ENCODE measurements at regions not wholly inside any gene's neighbourhood (a gene's known extent, or its start where the extent isn't known, plus 50 kb on each side); places are given as distances from the start of the nearest gene placed in this dataset.

DNA sequence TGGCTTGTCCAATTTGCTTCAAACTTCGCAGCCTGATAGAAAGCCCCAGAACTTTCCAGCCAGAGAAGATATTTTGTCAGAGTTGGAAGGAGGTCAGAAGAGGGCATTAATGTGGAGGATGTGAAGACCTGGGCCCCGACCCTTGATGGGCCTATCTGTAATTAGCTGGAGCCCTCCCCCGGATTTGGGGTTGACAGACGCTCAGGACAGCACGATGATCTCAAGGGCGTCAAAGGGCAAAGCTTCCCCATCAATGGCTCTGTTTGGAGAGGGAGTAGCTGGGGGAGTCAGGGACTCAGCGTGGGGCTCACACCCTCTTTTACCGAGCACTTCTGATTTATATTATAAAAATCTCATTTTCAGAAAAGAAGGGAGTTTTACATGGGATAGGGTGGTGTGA, 59.0 kb upstream of the PPP2R3B start (continued):
- TF ChIP-seq, protein P1, sequence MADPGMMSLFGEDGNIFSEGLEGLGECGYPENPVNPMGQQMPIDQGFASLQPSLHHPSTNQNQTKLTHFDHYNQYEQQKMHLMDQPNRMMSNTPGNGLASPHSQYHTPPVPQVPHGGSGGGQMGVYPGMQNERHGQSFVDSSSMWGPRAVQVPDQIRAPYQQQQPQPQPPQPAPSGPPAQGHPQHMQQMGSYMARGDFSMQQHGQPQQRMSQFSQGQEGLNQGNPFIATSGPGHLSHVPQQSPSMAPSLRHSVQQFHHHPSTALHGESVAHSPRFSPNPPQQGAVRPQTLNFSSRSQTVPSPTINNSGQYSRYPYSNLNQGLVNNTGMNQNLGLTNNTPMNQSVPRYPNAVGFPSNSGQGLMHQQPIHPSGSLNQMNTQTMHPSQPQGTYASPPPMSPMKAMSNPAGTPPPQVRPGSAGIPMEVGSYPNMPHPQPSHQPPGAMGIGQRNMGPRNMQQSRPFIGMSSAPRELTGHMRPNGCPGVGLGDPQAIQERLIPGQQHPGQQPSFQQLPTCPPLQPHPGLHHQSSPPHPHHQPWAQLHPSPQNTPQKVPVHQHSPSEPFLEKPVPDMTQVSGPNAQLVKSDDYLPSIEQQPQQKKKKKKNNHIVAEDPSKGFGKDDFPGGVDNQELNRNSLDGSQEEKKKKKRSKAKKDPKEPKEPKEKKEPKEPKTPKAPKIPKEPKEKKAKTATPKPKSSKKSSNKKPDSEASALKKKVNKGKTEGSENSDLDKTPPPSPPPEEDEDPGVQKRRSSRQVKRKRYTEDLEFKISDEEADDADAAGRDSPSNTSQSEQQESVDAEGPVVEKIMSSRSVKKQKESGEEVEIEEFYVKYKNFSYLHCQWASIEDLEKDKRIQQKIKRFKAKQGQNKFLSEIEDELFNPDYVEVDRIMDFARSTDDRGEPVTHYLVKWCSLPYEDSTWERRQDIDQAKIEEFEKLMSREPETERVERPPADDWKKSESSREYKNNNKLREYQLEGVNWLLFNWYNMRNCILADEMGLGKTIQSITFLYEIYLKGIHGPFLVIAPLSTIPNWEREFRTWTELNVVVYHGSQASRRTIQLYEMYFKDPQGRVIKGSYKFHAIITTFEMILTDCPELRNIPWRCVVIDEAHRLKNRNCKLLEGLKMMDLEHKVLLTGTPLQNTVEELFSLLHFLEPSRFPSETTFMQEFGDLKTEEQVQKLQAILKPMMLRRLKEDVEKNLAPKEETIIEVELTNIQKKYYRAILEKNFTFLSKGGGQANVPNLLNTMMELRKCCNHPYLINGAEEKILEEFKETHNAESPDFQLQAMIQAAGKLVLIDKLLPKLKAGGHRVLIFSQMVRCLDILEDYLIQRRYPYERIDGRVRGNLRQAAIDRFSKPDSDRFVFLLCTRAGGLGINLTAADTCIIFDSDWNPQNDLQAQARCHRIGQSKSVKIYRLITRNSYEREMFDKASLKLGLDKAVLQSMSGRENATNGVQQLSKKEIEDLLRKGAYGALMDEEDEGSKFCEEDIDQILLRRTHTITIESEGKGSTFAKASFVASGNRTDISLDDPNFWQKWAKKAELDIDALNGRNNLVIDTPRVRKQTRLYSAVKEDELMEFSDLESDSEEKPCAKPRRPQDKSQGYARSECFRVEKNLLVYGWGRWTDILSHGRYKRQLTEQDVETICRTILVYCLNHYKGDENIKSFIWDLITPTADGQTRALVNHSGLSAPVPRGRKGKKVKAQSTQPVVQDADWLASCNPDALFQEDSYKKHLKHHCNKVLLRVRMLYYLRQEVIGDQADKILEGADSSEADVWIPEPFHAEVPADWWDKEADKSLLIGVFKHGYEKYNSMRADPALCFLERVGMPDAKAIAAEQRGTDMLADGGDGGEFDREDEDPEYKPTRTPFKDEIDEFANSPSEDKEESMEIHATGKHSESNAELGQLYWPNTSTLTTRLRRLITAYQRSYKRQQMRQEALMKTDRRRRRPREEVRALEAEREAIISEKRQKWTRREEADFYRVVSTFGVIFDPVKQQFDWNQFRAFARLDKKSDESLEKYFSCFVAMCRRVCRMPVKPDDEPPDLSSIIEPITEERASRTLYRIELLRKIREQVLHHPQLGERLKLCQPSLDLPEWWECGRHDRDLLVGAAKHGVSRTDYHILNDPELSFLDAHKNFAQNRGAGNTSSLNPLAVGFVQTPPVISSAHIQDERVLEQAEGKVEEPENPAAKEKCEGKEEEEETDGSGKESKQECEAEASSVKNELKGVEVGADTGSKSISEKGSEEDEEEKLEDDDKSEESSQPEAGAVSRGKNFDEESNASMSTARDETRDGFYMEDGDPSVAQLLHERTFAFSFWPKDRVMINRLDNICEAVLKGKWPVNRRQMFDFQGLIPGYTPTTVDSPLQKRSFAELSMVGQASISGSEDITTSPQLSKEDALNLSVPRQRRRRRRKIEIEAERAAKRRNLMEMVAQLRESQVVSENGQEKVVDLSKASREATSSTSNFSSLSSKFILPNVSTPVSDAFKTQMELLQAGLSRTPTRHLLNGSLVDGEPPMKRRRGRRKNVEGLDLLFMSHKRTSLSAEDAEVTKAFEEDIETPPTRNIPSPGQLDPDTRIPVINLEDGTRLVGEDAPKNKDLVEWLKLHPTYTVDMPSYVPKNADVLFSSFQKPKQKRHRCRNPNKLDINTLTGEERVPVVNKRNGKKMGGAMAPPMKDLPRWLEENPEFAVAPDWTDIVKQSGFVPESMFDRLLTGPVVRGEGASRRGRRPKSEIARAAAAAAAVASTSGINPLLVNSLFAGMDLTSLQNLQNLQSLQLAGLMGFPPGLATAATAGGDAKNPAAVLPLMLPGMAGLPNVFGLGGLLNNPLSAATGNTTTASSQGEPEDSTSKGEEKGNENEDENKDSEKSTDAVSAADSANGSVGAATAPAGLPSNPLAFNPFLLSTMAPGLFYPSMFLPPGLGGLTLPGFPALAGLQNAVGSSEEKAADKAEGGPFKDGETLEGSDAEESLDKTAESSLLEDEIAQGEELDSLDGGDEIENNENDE (IDR thresholded peaks at IDR 0.05; ENCODE audit: insufficient replicate concordance, low read length), result no peak
- TF ChIP-seq TBP (IDR thresholded peaks at IDR 0.05; ENCODE audit: low read depth, low read length), result no peak
- no peak for TF ChIP-seq HDAC2 (IDR thresholded peaks at IDR 0.05; ENCODE audit: borderline replicate concordance in 1 of 2, low read depth in 2 of 2, low read length in 2 of 2)
- TF ChIP-seq KDM1A (IDR thresholded peaks at IDR 0.05; ENCODE audit: borderline replicate concordance, low read length), result no peak
- no peak for TF ChIP-seq SIN3A (conservative IDR thresholded peaks at IDR 0.05 in 1 of 2, IDR thresholded peaks at IDR 0.05 in 1 of 2; ENCODE audit: low read depth in 1 of 2, low read length in 2 of 2)
- TF ChIP-seq TEAD4 (IDR thresholded peaks at IDR 0.05; ENCODE audit: low read depth, low read length), result no peak
- no peak for TF ChIP-seq RAD21 (IDR thresholded peaks at IDR 0.05 in 1 of 2, conservative IDR thresholded peaks at IDR 0.05 in 1 of 2; ENCODE audit: low read depth in 2 of 2, low read length in 2 of 2)
- no peak for TF ChIP-seq RNF2 (IDR thresholded peaks at IDR 0.05; ENCODE audit: borderline replicate concordance, low read depth, low read length, missing control alignments, poor library complexity, severe bottlenecking)
- no peak for TF ChIP-seq CTBP2 (IDR thresholded peaks at IDR 0.05; ENCODE audit: borderline replicate concordance, insufficient read depth, insufficient read length, low read length)
- no peak for TF ChIP-seq TAF7 (optimal IDR thresholded peaks at IDR 0.05; ENCODE audit: borderline replicate concordance, low read depth, low read length)
